Mammary epithelial cell (primary cell): ENCODE measurements at regions not wholly inside any gene's neighbourhood (a gene's known extent, or its start where the extent isn't known, plus 50 kb on each side); places are given as distances from the start of the nearest gene placed in this dataset.

ENCODE experiments used
- EZH2 ChIP-seq: IDR thresholded peaks from 2 replicates; pipeline ENCODE4 v1.6.1; 2012; ENCODE audit warnings: low read length, inconsistent platforms, borderline replicate concordance
- TF ChIP-seq, protein P1 (sequence below), 2 donors: IDR thresholded peaks in 1 of 2; conservative IDR thresholded peaks in 1 of 2; 2 replicates each; pipeline ENCODE4 v1.5.1; 2011 to 2012; ENCODE audit warnings: inconsistent platforms in 2 of 2, low read length in 2 of 2, mild to moderate bottlenecking in 2 of 2, control low read depth in 1 of 2, low read depth in 1 of 2; ENCODE audit not compliant: insufficient read depth in 1 of 2; ENCODE audit errors: extremely low read depth in 1 of 2

GRCh38 chr17:6239241-6239798, 169.1 kb downstream of the WSCD1 start:
- TF ChIP-seq, protein P1, sequence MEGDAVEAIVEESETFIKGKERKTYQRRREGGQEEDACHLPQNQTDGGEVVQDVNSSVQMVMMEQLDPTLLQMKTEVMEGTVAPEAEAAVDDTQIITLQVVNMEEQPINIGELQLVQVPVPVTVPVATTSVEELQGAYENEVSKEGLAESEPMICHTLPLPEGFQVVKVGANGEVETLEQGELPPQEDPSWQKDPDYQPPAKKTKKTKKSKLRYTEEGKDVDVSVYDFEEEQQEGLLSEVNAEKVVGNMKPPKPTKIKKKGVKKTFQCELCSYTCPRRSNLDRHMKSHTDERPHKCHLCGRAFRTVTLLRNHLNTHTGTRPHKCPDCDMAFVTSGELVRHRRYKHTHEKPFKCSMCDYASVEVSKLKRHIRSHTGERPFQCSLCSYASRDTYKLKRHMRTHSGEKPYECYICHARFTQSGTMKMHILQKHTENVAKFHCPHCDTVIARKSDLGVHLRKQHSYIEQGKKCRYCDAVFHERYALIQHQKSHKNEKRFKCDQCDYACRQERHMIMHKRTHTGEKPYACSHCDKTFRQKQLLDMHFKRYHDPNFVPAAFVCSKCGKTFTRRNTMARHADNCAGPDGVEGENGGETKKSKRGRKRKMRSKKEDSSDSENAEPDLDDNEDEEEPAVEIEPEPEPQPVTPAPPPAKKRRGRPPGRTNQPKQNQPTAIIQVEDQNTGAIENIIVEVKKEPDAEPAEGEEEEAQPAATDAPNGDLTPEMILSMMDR (conservative IDR thresholded peaks at IDR 0.05 in 1 of 2, IDR thresholded peaks at IDR 0.05 in 1 of 2; ENCODE audit: extremely low read depth in 1 of 2, insufficient read depth in 1 of 2, low read depth in 1 of 2, low read length in 2 of 2) = no peak
- TF ChIP-seq EZH2 = no peak
